Activated CD8-positive, alpha-beta memory T cell treated with anti-CD3 and anti-CD28 coated beads for 24 hours (primary cell): ENCODE measurements at regions not wholly inside any gene's neighbourhood (a gene's known extent, or its start where the extent isn't known, plus 50 kb on each side); places are given as distances from the start of the nearest gene placed in this dataset.
"Not testable (repeated sequence)": the region's sequence is repeated elsewhere in the genome, so short reads cannot be mapped to it uniquely, and the experiment has no call there.

Experiments
- DNase-seq: peaks from one replicate; pipeline ENCODE4 v3.0.0-alpha.2; 2020

DNA sequence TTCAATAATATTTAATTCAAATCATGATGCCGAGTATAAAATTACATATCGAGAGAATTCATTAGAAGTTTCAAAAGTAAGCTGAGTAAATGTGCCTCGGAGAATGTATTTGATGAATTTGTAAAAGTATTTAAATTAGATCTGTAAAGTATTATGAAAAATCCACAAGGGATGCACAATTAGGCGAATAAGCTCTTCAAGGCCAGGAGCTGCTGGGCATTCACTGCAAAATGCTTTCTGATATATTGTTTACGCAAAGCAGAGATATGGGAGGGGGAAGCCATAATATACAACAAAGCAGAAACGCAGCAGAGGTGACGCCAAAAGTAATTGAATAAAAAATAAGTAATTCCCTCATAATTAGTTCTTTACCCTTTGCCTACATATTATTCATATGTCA, 1121.5 kb upstream of the TENM3 start:
- no peak for DNase-seq

GRCh38 chr4:181127171-181127570, 1116.0 kb upstream of the TENM3 start:
- no peak for DNase-seq

DNA sequence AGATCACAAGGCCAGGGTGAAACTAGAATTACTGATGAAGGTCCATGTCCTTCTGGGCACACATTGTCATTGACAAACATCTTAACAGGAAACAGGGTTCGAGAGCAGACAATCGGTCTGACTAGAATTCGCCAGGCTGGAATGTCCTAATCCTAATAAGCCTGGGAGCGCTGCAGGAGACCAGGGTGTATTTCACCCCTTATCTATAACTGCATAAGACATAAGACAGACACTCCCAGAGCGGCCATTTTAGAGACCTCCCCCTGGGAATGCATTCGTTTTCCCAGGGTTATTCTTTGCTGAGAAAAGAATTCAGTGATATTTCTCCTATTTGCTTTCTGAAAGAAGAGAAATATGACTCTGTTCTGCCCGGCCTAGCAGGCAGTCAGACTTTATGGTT, 1112.9 kb upstream of the TENM3 start:
- DNase-seq = not testable (repeated sequence)

DNA sequence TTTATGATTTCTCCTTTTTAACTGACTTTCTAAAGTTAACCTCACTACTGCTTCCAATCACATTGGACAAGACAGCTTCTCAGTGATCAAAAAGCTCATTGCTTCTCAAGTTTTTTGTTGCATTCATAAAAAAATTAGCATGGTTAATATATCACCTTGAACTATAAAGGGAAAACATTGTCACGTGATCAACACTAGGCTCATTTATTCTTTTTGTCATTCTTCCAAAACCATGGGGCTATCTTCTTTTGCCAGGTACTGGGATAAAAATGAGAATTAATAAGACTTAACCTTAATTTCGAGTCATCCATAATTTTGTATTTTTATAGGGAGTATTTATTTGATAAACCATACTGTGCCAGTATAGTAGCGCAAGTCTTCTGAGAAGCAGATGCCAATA, 1105.9 kb upstream of the TENM3 start:
- no peak for DNase-seq

DNA sequence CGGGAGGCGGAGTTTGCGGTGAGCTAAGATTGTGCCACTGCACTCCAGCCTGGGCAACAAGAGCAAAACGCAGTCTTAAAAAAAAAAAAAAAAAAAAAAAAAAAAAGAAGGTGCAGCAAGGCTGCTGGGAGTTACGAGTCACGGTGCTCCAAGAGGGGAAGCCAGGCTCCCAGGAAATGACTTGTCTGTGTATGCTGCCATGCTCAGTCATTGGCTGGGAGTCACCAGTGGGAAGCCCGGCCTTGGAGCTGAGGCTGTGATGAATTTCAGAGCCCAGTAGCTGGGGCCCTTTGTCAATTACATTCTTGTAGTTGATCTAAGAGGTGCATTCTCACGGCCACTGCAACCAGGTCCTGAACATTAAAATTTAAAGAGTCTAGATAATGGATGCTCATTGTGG, 1105.1 kb upstream of the TENM3 start:
- no peak for DNase-seq

DNA sequence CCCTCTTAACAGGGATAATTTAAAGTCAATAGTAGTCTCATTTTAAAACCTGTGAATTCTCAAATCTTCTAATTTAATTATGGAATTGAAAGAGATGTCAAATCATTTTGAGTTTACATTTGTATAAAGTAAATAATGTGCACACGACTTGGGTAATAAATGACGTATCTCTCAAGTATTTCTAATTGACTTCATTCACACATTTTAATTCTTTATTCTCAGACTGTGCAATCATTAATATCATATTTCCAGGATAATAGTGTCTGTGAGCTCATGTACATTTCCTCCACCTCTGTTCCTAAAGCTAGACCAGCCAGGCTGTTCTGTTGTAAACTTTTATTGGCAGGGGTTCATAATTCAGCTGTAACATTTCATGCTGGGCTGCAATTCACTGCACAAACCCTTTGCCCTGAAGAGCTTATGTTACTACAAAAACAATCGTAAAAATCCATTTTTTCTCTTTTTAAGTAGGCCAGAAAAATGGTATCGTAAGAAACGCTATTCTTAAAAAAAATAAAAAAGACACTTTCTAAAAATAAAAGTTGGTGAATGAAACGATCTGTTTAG, 1103.1 kb upstream of the TENM3 start:
- no peak for DNase-seq

DNA sequence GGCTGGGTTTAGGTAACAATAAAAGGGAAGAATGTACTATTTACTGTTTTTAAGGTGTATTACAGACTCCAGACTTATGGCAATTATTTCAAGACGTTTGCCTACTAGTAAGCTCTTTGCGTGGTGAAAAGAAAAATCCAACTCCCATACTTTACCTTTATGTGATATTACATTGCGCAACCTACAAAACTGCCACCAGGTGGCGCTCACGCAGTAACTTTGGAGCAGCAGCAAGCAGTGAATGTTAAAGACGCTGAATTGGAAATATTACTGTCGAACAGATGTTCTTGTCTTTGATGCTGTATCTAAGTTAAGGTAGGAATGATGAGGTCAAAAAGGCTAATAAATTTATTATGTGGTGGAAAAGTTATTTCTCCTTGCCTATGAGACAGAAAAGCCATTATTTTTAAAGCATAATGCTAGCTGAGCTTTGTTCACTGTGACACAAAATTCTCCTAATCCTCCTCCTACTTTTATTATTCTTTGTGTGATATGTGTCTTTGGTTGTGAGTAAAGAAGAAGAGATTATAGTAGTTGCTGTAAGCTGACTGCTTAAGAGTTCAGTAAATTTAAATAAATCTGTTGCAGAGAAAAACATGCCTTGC, 1099.8 kb upstream of the TENM3 start:
- peak; percentile 82 for DNase-seq

- DNase-seq = no peak
Measured at GRCh38 chr4:181146051-181146450, 1097.2 kb upstream of the TENM3 start.

DNA sequence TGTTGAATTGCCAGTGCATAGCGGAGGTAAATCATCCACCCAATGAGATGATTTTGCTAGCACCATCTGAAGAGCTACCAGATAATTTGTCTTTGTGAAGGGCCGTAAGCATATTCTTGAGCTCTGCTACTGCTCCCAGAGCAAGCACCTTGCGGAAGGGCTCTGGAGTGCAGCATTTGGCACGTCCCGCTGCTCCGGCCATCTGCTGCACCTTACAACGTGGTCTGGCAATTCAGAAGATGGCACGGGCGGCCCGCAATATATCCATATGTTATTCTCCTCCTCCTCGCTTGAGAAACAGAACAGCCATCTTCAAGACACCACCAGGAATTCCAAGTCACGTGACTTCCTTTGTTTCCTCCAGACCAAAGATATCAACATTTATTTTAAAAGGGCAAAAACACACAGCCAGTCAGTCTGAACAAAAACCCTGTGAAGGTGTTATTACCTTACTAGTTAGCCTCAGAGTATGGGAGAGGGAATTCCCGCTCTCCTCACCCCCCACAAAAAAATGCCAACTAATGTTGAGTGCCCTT, 1095.7 kb upstream of the TENM3 start:
- DNase-seq = no peak

GRCh38 chr4:181148470-181148869, 1094.7 kb upstream of the TENM3 start:
- DNase-seq = no peak

DNA sequence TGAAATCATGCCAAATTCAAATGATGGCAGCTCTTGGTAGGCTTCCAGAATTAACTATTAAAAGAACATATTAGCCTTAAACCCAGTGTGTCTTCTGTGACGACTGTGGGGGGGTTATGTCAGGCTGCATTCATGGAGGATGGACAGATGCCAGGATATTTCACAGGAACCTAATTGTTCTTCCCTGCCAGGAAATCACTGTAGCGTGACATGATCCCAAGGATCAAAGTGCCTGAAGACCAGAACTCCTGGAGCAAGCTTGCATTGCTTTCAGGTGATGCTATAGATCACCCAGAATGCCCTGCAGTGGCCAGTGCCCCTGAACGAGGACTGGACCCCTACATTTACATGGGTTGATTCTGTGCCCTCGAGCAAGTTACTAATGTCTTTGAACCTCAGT, 1093.0 kb upstream of the TENM3 start:
- DNase-seq = no peak

GRCh38 chr4:181151856-181152255, 1091.3 kb upstream of the TENM3 start:
- no peak for DNase-seq

- DNase-seq = no peak
Measured at GRCh38 chr4:181157647-181158046, 1085.6 kb upstream of the TENM3 start.

DNA sequence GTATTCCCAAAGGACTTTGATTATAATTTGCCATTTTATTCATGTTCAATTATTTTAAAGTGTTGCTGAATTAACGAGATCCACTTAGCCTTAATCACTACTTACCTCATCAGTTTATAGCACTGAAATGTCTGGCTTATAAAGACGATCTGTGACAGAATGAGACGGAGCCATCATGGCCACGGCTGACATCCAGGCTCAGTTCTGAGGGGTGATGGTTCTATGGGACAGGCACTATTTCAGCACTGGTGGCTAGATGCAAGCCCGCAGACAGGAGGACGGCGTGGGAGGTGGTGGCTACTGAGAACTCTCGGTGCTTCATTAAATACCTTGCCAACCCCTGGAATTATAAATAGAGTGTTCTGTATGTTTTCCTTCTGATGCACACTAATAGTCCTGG, 1084.2 kb upstream of the TENM3 start:
- no peak for DNase-seq

DNA sequence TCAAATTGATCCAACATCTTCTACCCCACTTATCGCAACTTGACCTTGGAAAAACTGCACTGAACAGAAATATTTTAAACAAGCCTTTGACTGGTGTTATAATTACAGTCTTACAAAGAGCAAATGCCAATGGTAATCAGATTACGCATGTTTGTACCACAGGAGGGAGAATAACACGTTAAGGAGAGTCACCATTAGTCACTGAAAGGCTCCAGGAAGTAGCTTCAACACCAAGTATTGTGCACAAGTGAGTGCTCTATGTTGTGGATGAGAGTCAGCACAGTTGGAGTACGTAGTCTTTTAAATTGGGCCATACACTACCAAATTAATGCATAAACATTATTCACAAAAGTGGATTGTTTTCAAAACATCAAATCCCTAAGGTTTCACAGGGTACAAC, 1081.5 kb upstream of the TENM3 start:
- DNase-seq = no peak

- no peak for DNase-seq
Measured at GRCh38 chr4:181162266-181162665, 1080.9 kb upstream of the TENM3 start.

DNA sequence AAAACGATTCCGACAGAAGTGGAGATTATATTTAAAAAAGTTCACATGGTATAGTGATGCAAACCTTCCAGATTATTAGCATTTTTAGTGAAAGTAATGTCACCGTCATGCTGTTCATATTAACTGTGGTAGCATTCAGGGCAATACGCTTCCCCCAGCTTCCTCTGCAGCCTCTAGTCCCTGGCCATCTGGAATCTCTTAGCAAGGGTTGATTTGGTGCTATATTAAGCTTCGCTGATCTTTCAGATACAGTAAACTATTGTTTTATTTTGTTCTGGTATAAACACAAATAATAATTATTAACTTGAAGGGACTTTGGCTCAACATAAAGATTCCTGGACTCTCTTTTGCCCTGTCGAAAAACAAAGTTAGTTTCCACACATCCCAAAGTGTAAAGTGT, 1080.5 kb upstream of the TENM3 start:
- no peak for DNase-seq

DNA sequence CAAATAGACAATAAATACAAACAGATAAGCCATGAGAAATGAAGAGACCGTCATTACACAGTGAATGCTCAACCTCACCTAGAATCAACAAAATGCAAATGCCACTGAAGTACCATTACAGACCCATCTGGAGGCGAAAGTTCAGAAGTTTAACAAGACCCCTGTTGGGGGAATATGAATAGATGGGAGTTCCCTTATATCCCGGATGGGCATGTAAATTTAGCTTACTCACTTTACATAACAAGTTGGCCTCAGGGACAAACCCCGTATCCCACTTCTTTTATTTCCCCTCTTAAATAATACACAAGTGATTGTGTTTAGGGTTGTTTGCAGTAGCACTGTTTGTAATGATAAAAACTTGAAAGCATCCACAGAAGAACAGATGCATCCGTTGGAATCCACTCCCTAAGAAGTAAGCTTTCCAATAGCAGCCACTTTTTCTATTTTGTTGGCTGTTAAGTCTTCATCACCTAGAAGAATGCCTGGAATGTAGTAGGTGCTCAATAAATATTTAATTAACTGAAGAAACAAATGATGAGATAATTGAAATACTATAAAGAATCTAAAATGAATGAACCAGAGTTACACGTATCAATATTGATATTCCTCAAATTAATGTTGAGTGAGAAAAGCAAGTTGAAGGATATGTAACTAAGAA, 1076.3 kb upstream of the TENM3 start:
- no peak for DNase-seq

- DNase-seq = no peak
Measured at GRCh38 chr4:181168011-181168805, 1075.0 kb upstream of the TENM3 start.

DNA sequence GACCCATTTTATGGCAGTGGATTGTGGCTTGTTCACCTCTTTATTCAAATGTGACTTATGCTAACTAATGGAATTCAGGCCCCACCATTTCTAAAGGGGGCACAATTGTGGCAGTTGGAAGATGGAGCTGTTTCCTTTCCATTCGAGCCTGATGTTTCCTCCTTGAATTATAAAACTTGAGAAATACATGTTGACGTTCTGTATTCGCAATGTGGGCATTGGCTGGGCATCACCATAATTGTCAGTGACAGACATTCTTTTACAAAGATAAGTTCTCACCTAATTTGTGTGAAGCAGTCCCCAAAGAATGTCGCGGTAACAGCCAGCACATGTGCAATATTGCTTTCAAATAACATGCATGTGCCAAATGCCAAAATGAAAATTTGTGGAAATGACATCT, 1070.2 kb upstream of the TENM3 start:
- DNase-seq = no peak

GRCh38 chr4:181176306-181176705, 1066.9 kb upstream of the TENM3 start:
- DNase-seq = no peak

- DNase-seq = no peak
Measured at GRCh38 chr4:181181331-181181730, 1061.9 kb upstream of the TENM3 start.

GRCh38 chr4:181189751-181190150, 1053.5 kb upstream of the TENM3 start:
- no peak for DNase-seq
